ENCODE measurements at regions not wholly inside any gene's neighbourhood (a gene's known extent, or its start where the extent isn't known, plus 50 kb on each side); places are given as distances from the start of the nearest gene placed in this dataset.

DNA sequence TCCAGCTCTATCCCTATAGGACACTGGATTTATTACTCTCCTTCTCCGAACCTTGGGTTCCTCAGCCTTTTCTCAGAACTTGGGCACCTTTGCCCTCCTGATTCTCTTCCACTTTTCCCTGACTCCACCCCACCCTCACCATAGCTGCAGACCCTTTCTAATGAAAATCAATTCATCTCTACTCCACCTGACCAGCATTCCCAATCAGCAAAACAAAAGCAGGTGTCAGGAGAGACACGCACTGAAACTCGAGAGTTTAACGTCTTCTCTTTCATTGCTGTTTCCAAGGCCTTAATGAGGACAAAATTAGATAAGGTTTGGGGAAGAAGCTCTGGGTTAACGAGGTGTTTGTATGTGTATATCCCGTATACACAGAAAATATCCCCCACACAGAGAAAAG, 208.8 kb downstream of the PLPP3 start:
- TF ChIP-seq, protein P1, sequence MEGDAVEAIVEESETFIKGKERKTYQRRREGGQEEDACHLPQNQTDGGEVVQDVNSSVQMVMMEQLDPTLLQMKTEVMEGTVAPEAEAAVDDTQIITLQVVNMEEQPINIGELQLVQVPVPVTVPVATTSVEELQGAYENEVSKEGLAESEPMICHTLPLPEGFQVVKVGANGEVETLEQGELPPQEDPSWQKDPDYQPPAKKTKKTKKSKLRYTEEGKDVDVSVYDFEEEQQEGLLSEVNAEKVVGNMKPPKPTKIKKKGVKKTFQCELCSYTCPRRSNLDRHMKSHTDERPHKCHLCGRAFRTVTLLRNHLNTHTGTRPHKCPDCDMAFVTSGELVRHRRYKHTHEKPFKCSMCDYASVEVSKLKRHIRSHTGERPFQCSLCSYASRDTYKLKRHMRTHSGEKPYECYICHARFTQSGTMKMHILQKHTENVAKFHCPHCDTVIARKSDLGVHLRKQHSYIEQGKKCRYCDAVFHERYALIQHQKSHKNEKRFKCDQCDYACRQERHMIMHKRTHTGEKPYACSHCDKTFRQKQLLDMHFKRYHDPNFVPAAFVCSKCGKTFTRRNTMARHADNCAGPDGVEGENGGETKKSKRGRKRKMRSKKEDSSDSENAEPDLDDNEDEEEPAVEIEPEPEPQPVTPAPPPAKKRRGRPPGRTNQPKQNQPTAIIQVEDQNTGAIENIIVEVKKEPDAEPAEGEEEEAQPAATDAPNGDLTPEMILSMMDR (IDR thresholded peaks at IDR 0.05; ENCODE audit: low read depth, low read length), result no peak
- no peak for TF ChIP-seq EZH2phosphoT487 (IDR thresholded peaks at IDR 0.05; ENCODE audit: low read depth)

Data from OCI-LY3 (cell line).